ENCODE measurements at regions not wholly inside any gene's neighbourhood (a gene's known extent, or its start where the extent isn't known, plus 50 kb on each side); places are given as distances from the start of the nearest gene placed in this dataset.

- no peak for DNase-seq
- CTCF ChIA-PET (ENCODE audit: partially characterized antibody) = interaction anchor here (0.9 kb wide), 1 partner anchor 28 kb away, joined by 3 read pairs; no protein-coding TSS in a partner anchor
- Histone ChIP-seq H3K36me3 (ENCODE audit: insufficient read depth, low read length) (no peaks in the 10 kb centered on the region), H3K9me3 (ENCODE audit: control insufficient read depth in 1 of 2, low read length in 2 of 2) (no peaks in the 10 kb centered on the region), H3K27me3 (ENCODE audit: insufficient read depth, low read length) (no peaks in the 10 kb centered on the region), H3K4me1 (ENCODE audit: insufficient read depth, low read length) (no peaks in the 10 kb centered on the region), H3K27ac (ENCODE audit: low read depth, low read length) (no peak overlapping the region), H3K4me3 (ENCODE audit: low read length in 2 of 2) (no peak overlapping the region)
- Mint-ChIP-seq H3K9me3 (peaks cover 0 to 5% (median 2%) of the 10 kb centered on the region in 8 donors), H3K27me3 (no peaks in the 10 kb centered on the region), H3K4me3 (no peak overlapping the region), H3K4me1 (no peaks in the 10 kb centered on the region), H3K36me3 (no peaks in the 10 kb centered on the region), H3K27ac (no peak overlapping the region)
- POLR2A ChIA-PET (ENCODE audit: partially characterized antibody) = no interaction called here
- intact Hi-C loops (cut with micrococcal nuclease) = no loop called here
These were observed 109.2 kb downstream of the AASDHPPT start for GRCh38 chr11:106186630-106187029.

GRCh38 chr11:106187860-106188456 lies 110.5 kb downstream of the AASDHPPT start:
- Histone ChIP-seq H3K36me3 (ENCODE audit: insufficient read depth, low read length) (no peaks in the 10 kb centered on the region), H3K27me3 (ENCODE audit: insufficient read depth, low read length) (no peaks in the 10 kb centered on the region), H3K4me3 (ENCODE audit: low read length in 2 of 2) (no peak overlapping the region), H3K4me1 (ENCODE audit: insufficient read depth, low read length) (no peaks in the 10 kb centered on the region), H3K9me3 (ENCODE audit: control insufficient read depth in 1 of 2, low read length in 2 of 2) (no peaks in the 10 kb centered on the region), H3K27ac (ENCODE audit: low read depth, low read length) (no peak overlapping the region)
- Mint-ChIP-seq H3K4me1 (no peaks in the 10 kb centered on the region), H3K9me3 (peaks cover 0 to 2% (median 0%) of the 10 kb centered on the region in 8 donors), H3K36me3 (no peaks in the 10 kb centered on the region), H3K27ac (no peak overlapping the region), H3K4me3 (no peak overlapping the region), H3K27me3 (no peaks in the 10 kb centered on the region)
- DNase-seq = no peak
- intact Hi-C loops (cut with micrococcal nuclease) = no loop called here
- POLR2A ChIA-PET (ENCODE audit: partially characterized antibody) = no interaction called here
- CTCF ChIA-PET (ENCODE audit: partially characterized antibody) = no interaction called here

GRCh38 chr11:106193956-106194355 lies 116.5 kb downstream of the AASDHPPT start:
- no peak overlapping the region for H3K4me3 Mint-ChIP-seq
- intact Hi-C loops (cut with micrococcal nuclease) = no loop called here
- no peaks in the 10 kb centered on the region for H3K27me3 ChIP-seq (ENCODE audit: insufficient read depth, low read length)
- H3K4me3 ChIP-seq (ENCODE audit: low read length in 2 of 2) = no peak overlapping the region
- no peaks in the 10 kb centered on the region for H3K36me3 Mint-ChIP-seq
- H3K27ac ChIP-seq (ENCODE audit: low read depth, low read length) = no peak overlapping the region
- H3K4me1 ChIP-seq (ENCODE audit: insufficient read depth, low read length) = no peaks in the 10 kb centered on the region
- H3K27me3 Mint-ChIP-seq = no peaks in the 10 kb centered on the region
- CTCF ChIA-PET (ENCODE audit: partially characterized antibody) = no interaction called here
- POLR2A ChIA-PET (ENCODE audit: partially characterized antibody) = no interaction called here
- DNase-seq = no peak
- no peaks in the 10 kb centered on the region for H3K9me3 ChIP-seq (ENCODE audit: control insufficient read depth in 1 of 2, low read length in 2 of 2)
- H3K36me3 ChIP-seq (ENCODE audit: insufficient read depth, low read length) = no peaks in the 10 kb centered on the region
- no peaks in the 10 kb centered on the region for H3K4me1 Mint-ChIP-seq
- H3K27ac Mint-ChIP-seq = no peak overlapping the region
- H3K9me3 Mint-ChIP-seq = peaks cover 0 to 7% (median 0%) of the 10 kb centered on the region in 8 donors

GRCh38 chr11:106197438-106197837 lies 120.0 kb downstream of the AASDHPPT start:
- intact Hi-C loops (cut with micrococcal nuclease) = no loop called here
- Histone ChIP-seq H3K9me3 (ENCODE audit: control insufficient read depth in 1 of 2, low read length in 2 of 2) (no peaks in the 10 kb centered on the region), H3K4me3 (ENCODE audit: low read length in 2 of 2) (no peak overlapping the region), H3K4me1 (ENCODE audit: insufficient read depth, low read length) (no peaks in the 10 kb centered on the region), H3K27me3 (ENCODE audit: insufficient read depth, low read length) (no peaks in the 10 kb centered on the region), H3K27ac (ENCODE audit: low read depth, low read length) (no peak overlapping the region), H3K36me3 (ENCODE audit: insufficient read depth, low read length) (no peaks in the 10 kb centered on the region)
- no peaks in the 10 kb centered on the region for H3K4me1 Mint-ChIP-seq
- no peak for DNase-seq
- H3K9me3 Mint-ChIP-seq = peaks cover 0 to 7% (median 0%) of the 10 kb centered on the region in 8 donors
- H3K27me3 Mint-ChIP-seq = no peaks in the 10 kb centered on the region
- no peak overlapping the region for H3K4me3 Mint-ChIP-seq
- ChIA-PET CTCF (ENCODE audit: partially characterized antibody) (no interaction called here), POLR2A (ENCODE audit: partially characterized antibody) (no interaction called here)
- no peak overlapping the region for H3K27ac Mint-ChIP-seq
- H3K36me3 Mint-ChIP-seq = no peaks in the 10 kb centered on the region

GRCh38 chr11:106202935-106203620 lies 125.6 kb downstream of the AASDHPPT start:
- no peaks in the 10 kb centered on the region for H3K36me3 Mint-ChIP-seq
- POLR2A ChIA-PET (ENCODE audit: partially characterized antibody) = no interaction called here
- no peak overlapping the region for H3K4me3 ChIP-seq (ENCODE audit: low read length in 2 of 2)

GRCh38 chr11:106208760-106209159 lies 131.3 kb downstream of the AASDHPPT start:
- H3K4me3 ChIP-seq (ENCODE audit: low read length in 2 of 2) = no peak overlapping the region
- Mint-ChIP-seq H3K36me3 (no peaks in the 10 kb centered on the region), H3K4me3 (no peak overlapping the region), H3K27me3 (no peaks in the 10 kb centered on the region), H3K27ac (no peak overlapping the region), H3K9me3 (peaks cover 0 to 3% (median 0%) of the 10 kb centered on the region in 8 donors), H3K4me1 (no peaks in the 10 kb centered on the region)
- H3K36me3 ChIP-seq (ENCODE audit: insufficient read depth, low read length) = no peaks in the 10 kb centered on the region
- no peak overlapping the region for H3K27ac ChIP-seq (ENCODE audit: low read depth, low read length)
- no peaks in the 10 kb centered on the region for H3K4me1 ChIP-seq (ENCODE audit: insufficient read depth, low read length)
- no peak for DNase-seq
- intact Hi-C loops (cut with micrococcal nuclease) = no loop called here
- ChIA-PET CTCF (ENCODE audit: partially characterized antibody) (no interaction called here), POLR2A (ENCODE audit: partially characterized antibody) (no interaction called here)
- no peaks in the 10 kb centered on the region for H3K27me3 ChIP-seq (ENCODE audit: insufficient read depth, low read length)
- H3K9me3 ChIP-seq (ENCODE audit: control insufficient read depth in 1 of 2, low read length in 2 of 2) = no peaks in the 10 kb centered on the region

More at GRCh38 chr11:106202935-106203620, 125.6 kb downstream of the AASDHPPT start:
- Mint-ChIP-seq H3K9me3 (peaks cover 0 to 6% (median 0%) of the 10 kb centered on the region in 8 donors), H3K4me1 (no peaks in the 10 kb centered on the region), H3K27me3 (no peaks in the 10 kb centered on the region), H3K27ac (no peak overlapping the region), H3K4me3 (no peak overlapping the region)
- Histone ChIP-seq H3K36me3 (ENCODE audit: insufficient read depth, low read length) (no peaks in the 10 kb centered on the region), H3K4me1 (ENCODE audit: insufficient read depth, low read length) (no peaks in the 10 kb centered on the region), H3K9me3 (ENCODE audit: control insufficient read depth in 1 of 2, low read length in 2 of 2) (no peaks in the 10 kb centered on the region), H3K27ac (ENCODE audit: low read depth, low read length) (no peak overlapping the region), H3K27me3 (ENCODE audit: insufficient read depth, low read length) (no peaks in the 10 kb centered on the region)
- intact Hi-C loops (cut with micrococcal nuclease) = no loop called here
- DNase-seq = no peak
- CTCF ChIA-PET (ENCODE audit: partially characterized antibody) = no interaction called here

- Histone ChIP-seq H3K9me3 (ENCODE audit: control insufficient read depth in 1 of 2, low read length in 2 of 2) (no peaks in the 10 kb centered on the region), H3K27me3 (ENCODE audit: insufficient read depth, low read length) (no peaks in the 10 kb centered on the region), H3K27ac (ENCODE audit: low read depth, low read length) (no peak overlapping the region), H3K4me3 (ENCODE audit: low read length in 2 of 2) (no peak overlapping the region), H3K36me3 (ENCODE audit: insufficient read depth, low read length) (no peaks in the 10 kb centered on the region), H3K4me1 (ENCODE audit: insufficient read depth, low read length) (no peaks in the 10 kb centered on the region)
- ChIA-PET POLR2A (ENCODE audit: partially characterized antibody) (no interaction called here), CTCF (ENCODE audit: partially characterized antibody) (no interaction called here)
- DNase-seq = no peak
- Mint-ChIP-seq H3K4me1 (no peaks in the 10 kb centered on the region), H3K4me3 (no peak overlapping the region), H3K27me3 (no peaks in the 10 kb centered on the region), H3K27ac (no peak overlapping the region), H3K9me3 (peaks cover 0 to 3% (median 0%) of the 10 kb centered on the region in 8 donors), H3K36me3 (no peaks in the 10 kb centered on the region)
- intact Hi-C loops (cut with micrococcal nuclease) = no loop called here
These were observed 134.6 kb downstream of the AASDHPPT start for GRCh38 chr11:106212081-106212480.

Measured in CD4-positive, alpha-beta memory T cell (primary cell).